ENCODE measurements at regions not wholly inside any gene's neighbourhood (a gene's known extent, or its start where the extent isn't known, plus 50 kb on each side); places are given as distances from the start of the nearest gene placed in this dataset.
A peak's percentile ranks its signal among the peaks of the same experiment; 100 is the strongest.

GRCh38 chr12:125417446-125417845 is 352.2 kb downstream of the AACS start:
- Histone ChIP-seq H3K9me3 (ENCODE audit: low read length) (peaks cover 16% of the 10 kb centered on the region; the same call in 1 of the 2 replicates), H3K9me2 (ENCODE audit: insufficient read depth, low read length) (no peaks in the 10 kb centered on the region), H3K4me2 (ENCODE audit: low read length) (no peak overlapping the region), H3K79me2 (ENCODE audit: insufficient read depth, low read depth, low read length) (no peaks in the 10 kb centered on the region), H3K4me3 (ENCODE audit: low read depth, low read length, poor library complexity, severe bottlenecking) (no peak overlapping the region), H2AFZ (ENCODE audit: low read length) (no peak overlapping the region), H4K20me1 (ENCODE audit: insufficient read depth, low read length) (no peaks in the 10 kb centered on the region), H3K4me1 (ENCODE audit: insufficient read depth, low read length, poor library complexity, severe bottlenecking) (peaks cover 27% of the 10 kb centered on the region), H3K27ac (ENCODE audit: low read depth, low read length, poor library complexity, severe bottlenecking) (no peak overlapping the region), H3K36me3 (ENCODE audit: insufficient read depth, low read length) (peaks cover 6% of the 10 kb centered on the region; the same call in 1 of the 2 replicates)
- TF ChIP-seq EZH2phosphoT487 (IDR thresholded peaks at IDR 0.05; ENCODE audit: borderline replicate concordance, low read depth, low read length) (no peak), CTCF (conservative IDR thresholded peaks at IDR 0.05; ENCODE audit: low read length) (no peak)
- intact Hi-C loops (cut with micrococcal nuclease; ENCODE audit: unreplicated experiment) = no loop called here
- DNase-seq (ENCODE audit: low spot score) = no peak
- no TSS peak for BruUV-seq (replicated peaks)
- ChIA-PET POLR2A (no interaction called here), CTCF (ENCODE audit: unreplicated experiment) (no interaction called here)

- H2AFZ ChIP-seq (ENCODE audit: low read length) = no peak overlapping the region
- POLR2A ChIA-PET = interaction anchor here (0.6 to 1.1 kb wide), 2 partner anchors 65 to 73 kb away, joined by 3 read pairs; no protein-coding TSS in a partner anchor
- peak overlapping the region; percentile 8 for H3K4me3 ChIP-seq (ENCODE audit: low read depth, low read length, poor library complexity, severe bottlenecking)
- CTCF ChIA-PET (ENCODE audit: unreplicated experiment) = no interaction called here
- DNase-seq (ENCODE audit: low spot score) = peak; percentile 77
- peaks cover 6% of the 10 kb centered on the region; the same call in 1 of the 2 replicates for H3K36me3 ChIP-seq (ENCODE audit: insufficient read depth, low read length)
- peaks cover 27% of the 10 kb centered on the region for H3K4me1 ChIP-seq (ENCODE audit: insufficient read depth, low read length, poor library complexity, severe bottlenecking)
- BruUV-seq (replicated peaks) = no TSS peak
- TF ChIP-seq EZH2phosphoT487 (IDR thresholded peaks at IDR 0.05; ENCODE audit: borderline replicate concordance, low read depth, low read length) = no peak
- TF ChIP-seq CTCF (conservative IDR thresholded peaks at IDR 0.05; ENCODE audit: low read length) = no peak
- H3K4me2 ChIP-seq (ENCODE audit: low read length) = peak overlapping the region; percentile 49
- H3K27ac ChIP-seq (ENCODE audit: low read depth, low read length, poor library complexity, severe bottlenecking) = peak overlapping the region; percentile 81
- intact Hi-C loops (cut with micrococcal nuclease; ENCODE audit: unreplicated experiment) = no loop called here
- H3K9me2 ChIP-seq (ENCODE audit: insufficient read depth, low read length) = no peaks in the 10 kb centered on the region
- no peaks in the 10 kb centered on the region for H4K20me1 ChIP-seq (ENCODE audit: insufficient read depth, low read length)
- no peaks in the 10 kb centered on the region for H3K79me2 ChIP-seq (ENCODE audit: insufficient read depth, low read depth, low read length)
- peaks cover 16% of the 10 kb centered on the region; the same call in 1 of the 2 replicates for H3K9me3 ChIP-seq (ENCODE audit: low read length)
Measured at GRCh38 chr12:125418902-125419564, 353.8 kb downstream of the AACS start.

- H3K9me2 ChIP-seq (ENCODE audit: insufficient read depth, low read length) = no peaks in the 10 kb centered on the region
- H3K4me1 ChIP-seq (ENCODE audit: insufficient read depth, low read length, poor library complexity, severe bottlenecking) = peaks cover 3% of the 10 kb centered on the region
- H4K20me1 ChIP-seq (ENCODE audit: insufficient read depth, low read length) = no peaks in the 10 kb centered on the region
- H3K36me3 ChIP-seq (ENCODE audit: insufficient read depth, low read length) = 0 out of 2 replicates have a peak, but pooled peaks cover 6% of the 10 kb centered on the region
- H3K79me2 ChIP-seq (ENCODE audit: insufficient read depth, low read depth, low read length) = no peaks in the 10 kb centered on the region
- ChIA-PET POLR2A (interaction anchor here (0.5 kb wide), 1 partner anchor 296 kb away, joined by 3 read pairs; no protein-coding TSS in a partner anchor), CTCF (ENCODE audit: unreplicated experiment) (no interaction called here)
- TF ChIP-seq CTCF (conservative IDR thresholded peaks at IDR 0.05; ENCODE audit: low read length) (no peak), EZH2phosphoT487 (IDR thresholded peaks at IDR 0.05; ENCODE audit: borderline replicate concordance, low read depth, low read length) (no peak)
- no TSS peak for BruUV-seq (replicated peaks)
- no peak overlapping the region for H2AFZ ChIP-seq (ENCODE audit: low read length)
- intact Hi-C loops (cut with micrococcal nuclease; ENCODE audit: unreplicated experiment) = no loop called here
- DNase-seq (ENCODE audit: low spot score) = no peak
- no peak overlapping the region for H3K4me3 ChIP-seq (ENCODE audit: low read depth, low read length, poor library complexity, severe bottlenecking)
- H3K4me2 ChIP-seq (ENCODE audit: low read length) = no peak overlapping the region
- H3K9me3 ChIP-seq (ENCODE audit: low read length) = peaks cover 7% of the 10 kb centered on the region; the same call in 1 of the 2 replicates
- no peak overlapping the region for H3K27ac ChIP-seq (ENCODE audit: low read depth, low read length, poor library complexity, severe bottlenecking)
Measured at GRCh38 chr12:125424909-125425308, 359.7 kb downstream of the AACS start.
